WTC11 (cell line): ENCODE measurements at regions not wholly inside any gene's neighbourhood (a gene's known extent, or its start where the extent isn't known, plus 50 kb on each side); places are given as distances from the start of the nearest gene placed in this dataset.

ENCODE experiments used
- ATAC-seq: fragments of 200-7000 bp; cut with Tn5 transposase; 2 replicates; pipeline ENCODE4 v1.10.0; 2021; ENCODE audit warnings: mild to moderate bottlenecking, moderate library complexity
- CTCF ChIA-PET: fragments of 300-600 bp; sonication (Branson Sonifier 250); formaldehyde crosslinking; loops from one replicate; lab custom pipeline; 2021; ENCODE audit warnings: antibody characterized with exemption; lab: Charles Lee
- POLR2A ChIA-PET: fragments of 350-600 bp; sonication (Branson Sonifier 250); formaldehyde crosslinking; loops from one replicate; lab custom pipeline; 2021; ENCODE audit warnings: antibody characterized with exemption; lab: Charles Lee
- DNase-seq: peaks from one replicate; pipeline ENCODE4 v3.0.0; 2021; ENCODE audit warnings: low spot score
- H3K27ac Mint-ChIP-seq: 2 replicates; pipeline ENCODE4 v1.8.0; 2021; ENCODE audit warnings: mixed read lengths
- H3K27me3 Mint-ChIP-seq: 2 replicates; pipeline ENCODE4 v1.8.0; 2021; ENCODE audit warnings: low read depth, mild to moderate bottlenecking, moderate library complexity, mixed read lengths
- H3K36me3 Mint-ChIP-seq: 2 replicates; pipeline ENCODE4 v1.8.0; 2021; ENCODE audit warnings: mixed read lengths
- H3K4me1 Mint-ChIP-seq: 2 replicates; pipeline ENCODE4 v1.8.0; 2022; ENCODE audit warnings: mixed read lengths
- H3K4me3 Mint-ChIP-seq: 2 replicates; pipeline ENCODE4 v1.8.0; 2021; ENCODE audit warnings: mild to moderate bottlenecking, moderate library complexity, mixed read lengths
- H3K9me3 Mint-ChIP-seq: 2 replicates; pipeline ENCODE4 v1.8.0; 2021; ENCODE audit warnings: mixed read lengths
- ATF1 ChIP-seq: sonication (generic); formaldehyde crosslinking; IDR thresholded peaks from 2 replicates; pipeline ENCODE4 v1.8.1; 2023; ENCODE audit warnings: mild to moderate bottlenecking, moderate library complexity, missing genetic modification reagents
- FOXP1 ChIP-seq: sonication (generic); formaldehyde crosslinking; IDR thresholded peaks from 2 replicates; pipeline ENCODE4 v1.8.0; 2022; ENCODE audit warnings: missing genetic modification reagents, mild to moderate bottlenecking, moderate library complexity, borderline replicate concordance
- GABPB1 ChIP-seq: sonication (generic); formaldehyde crosslinking; IDR thresholded peaks from 2 replicates; pipeline ENCODE4 v1.8.1; 2023; ENCODE audit warnings: mild to moderate bottlenecking, missing genetic modification reagents
- GTF2I ChIP-seq: fragments of 250-450 bp; sonication (Bioruptor Pico); conservative IDR thresholded peaks from 2 replicates; pipeline ENCODE4 v1.4.0; 2021; ENCODE audit warnings: mild to moderate bottlenecking
- IRF2 ChIP-seq: sonication (generic); formaldehyde crosslinking; IDR thresholded peaks from 2 replicates; pipeline ENCODE4 v1.8.0; 2022; ENCODE audit warnings: low read depth, missing genetic modification reagents, borderline replicate concordance
- JUN ChIP-seq: sonication (generic); formaldehyde crosslinking; IDR thresholded peaks from 2 replicates; pipeline ENCODE4 v1.8.0; 2023; ENCODE audit warnings: mild to moderate bottlenecking, missing genetic modification reagents
- MAX ChIP-seq: sonication (generic); formaldehyde crosslinking; IDR thresholded peaks from 2 replicates; pipeline ENCODE4 v1.8.0; 2022; ENCODE audit warnings: mild to moderate bottlenecking, missing genetic modification reagents
- MLX ChIP-seq: sonication (generic); formaldehyde crosslinking; IDR thresholded peaks from 2 replicates; pipeline ENCODE4 v1.8.1; 2023; ENCODE audit warnings: mild to moderate bottlenecking, missing genetic modification reagents, moderate library complexity
- PRDM15 ChIP-seq: sonication (generic); formaldehyde crosslinking; IDR thresholded peaks from 2 replicates; pipeline ENCODE4 v1.8.0; 2022; ENCODE audit warnings: missing genetic modification reagents
- SP1 ChIP-seq: sonication (generic); formaldehyde crosslinking; conservative IDR thresholded peaks from 2 replicates; pipeline ENCODE4 v1.8.1; 2022; ENCODE audit warnings: missing genetic modification reagents
- TCF7 ChIP-seq: sonication (generic); formaldehyde crosslinking; IDR thresholded peaks from 2 replicates; pipeline ENCODE4 v1.8.0; 2022; ENCODE audit warnings: mild to moderate bottlenecking, low read depth, missing genetic modification reagents, moderate library complexity
- TEAD1 ChIP-seq: sonication (generic); formaldehyde crosslinking; IDR thresholded peaks from 2 replicates; pipeline ENCODE4 v1.8.0; 2022; ENCODE audit warnings: mild to moderate bottlenecking, missing genetic modification reagents
- USF1 ChIP-seq: sonication (generic); formaldehyde crosslinking; IDR thresholded peaks from 2 replicates; pipeline ENCODE4 v1.8.0; 2022; ENCODE audit warnings: mild to moderate bottlenecking, missing genetic modification reagents
- USF2 ChIP-seq: sonication (generic); formaldehyde crosslinking; IDR thresholded peaks from 2 replicates; pipeline ENCODE4 v1.8.1; 2023; ENCODE audit warnings: mild to moderate bottlenecking, missing genetic modification reagents, moderate library complexity
- ZBTB43 ChIP-seq: sonication (generic); formaldehyde crosslinking; IDR thresholded peaks from 2 replicates; pipeline ENCODE4 v1.8.1; 2023; ENCODE audit warnings: mild to moderate bottlenecking, missing genetic modification reagents
- ZNF121 ChIP-seq: sonication (generic); formaldehyde crosslinking; IDR thresholded peaks from 2 replicates; pipeline ENCODE4 v1.8.0; 2023; ENCODE audit warnings: missing genetic modification reagents
- ZNF138 ChIP-seq: sonication (generic); formaldehyde crosslinking; conservative IDR thresholded peaks from 2 replicates; pipeline ENCODE4 v1.8.1; 2022; ENCODE audit warnings: mild to moderate bottlenecking, moderate library complexity, missing genetic modification reagents
- ZNF263 ChIP-seq: sonication (generic); formaldehyde crosslinking; IDR thresholded peaks from 2 replicates; pipeline ENCODE4 v1.8.1; 2022; ENCODE audit warnings: low read depth, mild to moderate bottlenecking, moderate library complexity, missing genetic modification reagents
- ZNF317 ChIP-seq: sonication (generic); formaldehyde crosslinking; IDR thresholded peaks from 2 replicates; pipeline ENCODE4 v1.8.1; 2023; ENCODE audit warnings: low read depth, mild to moderate bottlenecking, moderate library complexity, missing genetic modification reagents, borderline replicate concordance
- ZSCAN18 ChIP-seq: fragments of 250-450 bp; sonication (Bioruptor Pico); IDR thresholded peaks from 2 replicates; pipeline ENCODE4 v2.1.2; 2022; ENCODE audit warnings: mild to moderate bottlenecking, moderate library complexity

GRCh38 chrX:121598356-121598755 is 550.9 kb downstream of the GLUD2 start:
- TF ChIP-seq USF2, result no peak
- ChIA-PET POLR2A (no interaction called here), CTCF (no interaction called here)
- Mint-ChIP-seq H3K9me3 (0 out of 2 replicates have a peak, but pooled peaks cover 5% of the 10 kb centered on the region), H3K4me1 (no peaks in the 10 kb centered on the region), H3K27ac (no peak overlapping the region), H3K27me3 (no peaks in the 10 kb centered on the region; the same call in 1 of the 2 replicates), H3K4me3 (no peak overlapping the region), H3K36me3 (no peaks in the 10 kb centered on the region)
- ATAC-seq, result no peak
- DNase-seq, result no peak

GRCh38 chrX:121635141-121635540 is 587.7 kb downstream of the GLUD2 start:
- DNase-seq (no peak), ATAC-seq (no peak)
- H3K27me3 Mint-ChIP-seq, result peaks cover 2% of the 10 kb centered on the region; the same call in 1 of the 2 replicates
- peaks cover 14% of the 10 kb centered on the region for H3K4me1 Mint-ChIP-seq
- TF ChIP-seq ZBTB43 (CRISPR knock-in tag) (no peak), ATF1 (CRISPR knock-in tag) (no peak), GABPB1 (no peak), ZNF138 (no peak), JUN (no peak), ZNF263 (CRISPR knock-in tag) (no peak), IRF2 (CRISPR knock-in tag) (no peak), SP1 (no peak), MAX (no peak), USF2 (no peak)
- H3K4me3 Mint-ChIP-seq, result no peak overlapping the region
- peaks cover 6% of the 10 kb centered on the region; the same call in 1 of the 2 replicates for H3K9me3 Mint-ChIP-seq
- no peak overlapping the region for H3K27ac Mint-ChIP-seq
- ChIA-PET CTCF (no interaction called here), POLR2A (no interaction called here)
- no peaks in the 10 kb centered on the region for H3K36me3 Mint-ChIP-seq

GRCh38 chrX:121639781-121640180 is 592.4 kb downstream of the GLUD2 start:
- no peak overlapping the region for H3K27ac Mint-ChIP-seq
- H3K4me3 Mint-ChIP-seq, result no peak overlapping the region
- H3K4me1 Mint-ChIP-seq, result peaks cover 25% of the 10 kb centered on the region
- POLR2A ChIA-PET, result no interaction called here
- H3K27me3 Mint-ChIP-seq, result peaks cover 6% of the 10 kb centered on the region
- TF ChIP-seq FOXP1 (no peak), ZNF121 (CRISPR knock-in tag) (no peak), ZNF317 (CRISPR knock-in tag) (no peak), MLX (CRISPR knock-in tag) (no peak), TCF7 (CRISPR knock-in tag) (no peak), GTF2I (CRISPR knock-in tag) (no peak), TEAD1 (CRISPR knock-in tag) (no peak)
- TF ChIP-seq, all 79 proteins: peak for 0
- CTCF ChIA-PET, result no interaction called here
- no peak for ATAC-seq
- no peaks in the 10 kb centered on the region for H3K9me3 Mint-ChIP-seq
- no peak for DNase-seq
- no peaks in the 10 kb centered on the region for H3K36me3 Mint-ChIP-seq

GRCh38 chrX:121641560-121641959 is 594.1 kb downstream of the GLUD2 start:
- Mint-ChIP-seq H3K9me3 (no peaks in the 10 kb centered on the region), H3K27ac (no peak overlapping the region), H3K4me3 (no peak overlapping the region), H3K4me1 (peaks cover 25% of the 10 kb centered on the region), H3K27me3 (peaks cover 6% of the 10 kb centered on the region), H3K36me3 (no peaks in the 10 kb centered on the region)
- ATAC-seq (no peak), DNase-seq (no peak)
- ChIA-PET CTCF (no interaction called here), POLR2A (no interaction called here)
- no peak for TF ChIP-seq USF1 (CRISPR knock-in tag)
- no peak for TF ChIP-seq ZSCAN18
- no peak for TF ChIP-seq PRDM15 (CRISPR knock-in tag)
